Smooth muscle cell (in vitro differentiated cells): ENCODE measurements at regions not wholly inside any gene's neighbourhood (a gene's known extent, or its start where the extent isn't known, plus 50 kb on each side); places are given as distances from the start of the nearest gene placed in this dataset.
A peak's percentile ranks its signal among the peaks of the same experiment; 100 is the strongest.

ENCODE experiments used
- DNase-seq: peaks from one replicate; lab custom pipeline; 2025; ENCODE audit not compliant: unreplicated experiment; lab: John Stamatoyannopoulos, UW
- H2AFZ ChIP-seq: fragments of 200-600 bp; sonication (generic); 2 replicates; pipeline ENCODE4 v1.6.0; 2016; ENCODE audit warnings: antibody characterized with exemption, low read depth, mild to moderate bottlenecking
- H3F3A ChIP-seq: fragments of 200-600 bp; sonication (generic); 2 replicates; pipeline ENCODE4 v1.6.0; 2017; ENCODE audit warnings: antibody characterized with exemption, low read depth
- H3K27ac ChIP-seq: fragments of 200-600 bp; sonication (generic); 2 replicates; pipeline ENCODE4 v1.5.1; 2016; ENCODE audit warnings: low read depth, mild to moderate bottlenecking
- H3K27me3 ChIP-seq: fragments of 200-600 bp; sonication (generic); 2 replicates; pipeline ENCODE4 v1.6.1; 2016; ENCODE audit warnings: low read depth, mild to moderate bottlenecking
- H3K36me3 ChIP-seq: fragments of 200-600 bp; sonication (generic); 2 replicates; pipeline ENCODE4 v1.5.1; 2016; ENCODE audit warnings: low read depth
- H3K4me1 ChIP-seq: fragments of 200-600 bp; sonication (generic); 2 replicates; pipeline ENCODE4 v1.5.1; 2016; ENCODE audit warnings: low read depth
- H3K4me2 ChIP-seq: fragments of 200-600 bp; sonication (generic); 2 replicates; pipeline ENCODE4 v1.6.0; 2016; ENCODE audit warnings: mild to moderate bottlenecking
- H3K4me3 ChIP-seq: fragments of 200-600 bp; sonication (generic); 2 replicates; pipeline ENCODE4 v1.5.1; 2016; ENCODE audit warnings: mild to moderate bottlenecking
- H3K79me2 ChIP-seq: fragments of 200-600 bp; sonication (generic); 2 replicates; pipeline ENCODE4 v1.6.0; 2016; ENCODE audit warnings: low read depth, mild to moderate bottlenecking
- H3K9ac ChIP-seq: fragments of 200-600 bp; sonication (generic); 2 replicates; pipeline ENCODE4 v1.6.0; 2016; ENCODE audit warnings: low read depth
- H3K9me3 ChIP-seq: fragments of 200-600 bp; sonication (generic); replicated peaks from 2 replicates; pipeline ENCODE4 v1.5.1; 2016; ENCODE audit warnings: low read depth
- H4K20me1 ChIP-seq: fragments of 200-600 bp; sonication (generic); 2 replicates; pipeline ENCODE4 v1.6.0; 2016; ENCODE audit warnings: low read depth
- CTCF ChIP-seq: fragments of 200-600 bp; sonication (generic); IDR thresholded peaks from 2 replicates; pipeline ENCODE4 v1.5.1; 2017; ENCODE audit warnings: borderline replicate concordance, mild to moderate bottlenecking, antibody characterized with exemption; ENCODE audit not compliant: insufficient read depth, poor library complexity, severe bottlenecking
- whole genome bisulfite sequencing: methylation state at CpG from one replicate; pipeline ENCODE4 v1.1.7; 2016; ENCODE audit warnings: low lambda C conversion rate; 5-methylcytosine and 5-hydroxymethylcytosine counted together

- no peaks in the 10 kb centered on the region for H3K79me2 ChIP-seq
- no peaks in the 10 kb centered on the region for H3K36me3 ChIP-seq
- H2AFZ ChIP-seq = no peak overlapping the region
- DNase-seq = no peak
- WGBS = 94% methylated on average over 3 of the region's 3 CpGs
- no peaks in the 10 kb centered on the region for H3F3A ChIP-seq
- peaks cover 34% of the 10 kb centered on the region for H3K27me3 ChIP-seq
- no peaks in the 10 kb centered on the region for H3K4me1 ChIP-seq
- no peak overlapping the region for H3K27ac ChIP-seq
- TF ChIP-seq CTCF = no peak
- no peak overlapping the region for H3K4me2 ChIP-seq
- H3K9ac ChIP-seq = no peak overlapping the region
- H3K9me3 ChIP-seq = no peaks in the 10 kb centered on the region
- H4K20me1 ChIP-seq = no peaks in the 10 kb centered on the region
- H3K4me3 ChIP-seq = no peak overlapping the region
Observed at GRCh38 chr16:80210787-80211186, 330.0 kb upstream of the DYNLRB2 start.

GRCh38 chr16:80208743-80209142 is 332.1 kb upstream of the DYNLRB2 start:
- Histone ChIP-seq H3K4me3 (no peak overlapping the region), H3K79me2 (no peaks in the 10 kb centered on the region), H3K27ac (no peak overlapping the region), H3K36me3 (no peaks in the 10 kb centered on the region), H2AFZ (no peak overlapping the region), H3K4me1 (no peaks in the 10 kb centered on the region), H3K4me2 (no peak overlapping the region), H3F3A (no peaks in the 10 kb centered on the region), H3K9ac (no peak overlapping the region), H3K9me3 (no peaks in the 10 kb centered on the region), H3K27me3 (peaks cover 43% of the 10 kb centered on the region), H4K20me1 (no peaks in the 10 kb centered on the region)
- no peak for TF ChIP-seq CTCF
- no peak for DNase-seq
- WGBS = 90% methylated on average over 3 of the region's 3 CpGs

GRCh38 chr16:80208015-80208414 is 332.8 kb upstream of the DYNLRB2 start:
- DNase-seq = no peak
- WGBS = 84% methylated on average over 2 of the region's 2 CpGs
- H2AFZ ChIP-seq = no peak overlapping the region
- no peaks in the 10 kb centered on the region for H3K4me1 ChIP-seq
- H3F3A ChIP-seq = no peaks in the 10 kb centered on the region
- no peak overlapping the region for H3K9ac ChIP-seq
- no peak overlapping the region for H3K4me2 ChIP-seq
- no peak overlapping the region for H3K27ac ChIP-seq
- peaks cover 43% of the 10 kb centered on the region for H3K27me3 ChIP-seq
- H3K4me3 ChIP-seq = no peak overlapping the region
- H3K9me3 ChIP-seq = no peaks in the 10 kb centered on the region
- H3K79me2 ChIP-seq = no peaks in the 10 kb centered on the region
- no peaks in the 10 kb centered on the region for H3K36me3 ChIP-seq
- H4K20me1 ChIP-seq = no peaks in the 10 kb centered on the region
- TF ChIP-seq CTCF = no peak

GRCh38 chr16:80203821-80204220 is 337.0 kb upstream of the DYNLRB2 start:
- Histone ChIP-seq H3K4me2 (no peak overlapping the region), H2AFZ (no peak overlapping the region), H3K4me3 (no peak overlapping the region), H3K27ac (peak overlapping the region; percentile 19), H3K9ac (no peak overlapping the region), H3F3A (no peaks in the 10 kb centered on the region), H3K36me3 (no peaks in the 10 kb centered on the region), H4K20me1 (no peaks in the 10 kb centered on the region), H3K27me3 (peaks cover 41% of the 10 kb centered on the region), H3K9me3 (no peaks in the 10 kb centered on the region), H3K79me2 (no peaks in the 10 kb centered on the region), H3K4me1 (no peaks in the 10 kb centered on the region)
- WGBS = 80% methylated on average over 3 of the region's 3 CpGs
- no peak for TF ChIP-seq CTCF
- no peak for DNase-seq
